Retinal pigment epithelial cell (primary cell): ENCODE measurements at regions not wholly inside any gene's neighbourhood (a gene's known extent, or its start where the extent isn't known, plus 50 kb on each side); places are given as distances from the start of the nearest gene placed in this dataset.

Source experiments
- DNase-seq: peaks from one replicate; pipeline ENCODE4 v3.0.0-alpha.2; 2010; ENCODE audit warnings: low read depth
- H3K4me3 ChIP-seq: 2 replicates; pipeline ENCODE4 v1.5.1; 2011; ENCODE audit warnings: mild to moderate bottlenecking, low read length, control low read depth, moderate library complexity
- CTCF ChIP-seq: conservative IDR thresholded peaks from 2 replicates; pipeline ENCODE4 v1.5.1; 2011; ENCODE audit warnings: low read depth, low read length, control low read depth, inconsistent platforms

GRCh38 chr5:174305241-174305681, 259.8 kb downstream of the NSG2 start:
- no peak for DNase-seq
- no peak for TF ChIP-seq CTCF
- H3K4me3 ChIP-seq: no peak overlapping the region

GRCh38 chr5:174306345-174307030, 261.0 kb downstream of the NSG2 start:
- H3K4me3 ChIP-seq: no peak overlapping the region
- no peak for TF ChIP-seq CTCF
- DNase-seq: no peak

- no peak overlapping the region for H3K4me3 ChIP-seq
- DNase-seq: no peak
- TF ChIP-seq CTCF: no peak
Observed at GRCh38 chr5:174307031-174307408, 261.5 kb downstream of the NSG2 start.

GRCh38 chr5:174307656-174308271, 262.3 kb downstream of the NSG2 start:
- no peak for TF ChIP-seq CTCF
- no peak for DNase-seq
- H3K4me3 ChIP-seq: no peak overlapping the region

GRCh38 chr5:174309131-174309795, 263.8 kb downstream of the NSG2 start:
- DNase-seq: no peak
- TF ChIP-seq CTCF: no peak
- H3K4me3 ChIP-seq: no peak overlapping the region

- no peak for DNase-seq
- no peak overlapping the region for H3K4me3 ChIP-seq
- no peak for TF ChIP-seq CTCF
Observed at GRCh38 chr5:174310243-174310642, 264.7 kb downstream of the NSG2 start.
